Effector CD8-positive, alpha-beta T cell (primary cell): ENCODE measurements at regions not wholly inside any gene's neighbourhood (a gene's known extent, or its start where the extent isn't known, plus 50 kb on each side); places are given as distances from the start of the nearest gene placed in this dataset.

Experiments used
- DNase-seq: peaks from one replicate; lab custom pipeline; 2025; lab: John Stamatoyannopoulos, UW

GRCh38 chr3:66692042-66692765 lies 191.4 kb upstream of the LRIG1 start:
- DNase-seq: no peak

- DNase-seq: no peak
These were observed 191.9 kb upstream of the LRIG1 start for GRCh38 chr3:66692766-66693150.

- no peak for DNase-seq
These were observed 192.7 kb upstream of the LRIG1 start for GRCh38 chr3:66693461-66694031.

GRCh38 chr3:66702126-66702525 lies 201.3 kb upstream of the LRIG1 start:
- DNase-seq: no peak

- DNase-seq: no peak
These were observed 202.7 kb upstream of the LRIG1 start for GRCh38 chr3:66703501-66703900.

GRCh38 chr3:66705076-66705475 lies 204.3 kb upstream of the LRIG1 start:
- no peak for DNase-seq

- no peak for DNase-seq
These were observed 206.1 kb upstream of the LRIG1 start for GRCh38 chr3:66706890-66707289.

- DNase-seq: no peak
These were observed 208.7 kb upstream of the LRIG1 start for GRCh38 chr3:66709532-66709931.

- DNase-seq: no peak
These were observed 211.4 kb upstream of the LRIG1 start for GRCh38 chr3:66712210-66712609.

- DNase-seq: no peak
These were observed 213.1 kb upstream of the LRIG1 start for GRCh38 chr3:66713921-66714320.

- no peak for DNase-seq
These were observed 215.0 kb upstream of the LRIG1 start for GRCh38 chr3:66715806-66716205.

GRCh38 chr3:66717806-66718205 lies 217.0 kb upstream of the LRIG1 start:
- no peak for DNase-seq

GRCh38 chr3:66719796-66720356 lies 219.1 kb upstream of the LRIG1 start:
- DNase-seq: no peak

- no peak for DNase-seq
These were observed 219.7 kb upstream of the LRIG1 start for GRCh38 chr3:66720508-66720907.

- no peak for DNase-seq
These were observed 221.9 kb upstream of the LRIG1 start for GRCh38 chr3:66722675-66723074.

- no peak for DNase-seq
These were observed 222.4 kb upstream of the LRIG1 start for GRCh38 chr3:66723231-66723630.

GRCh38 chr3:66729687-66730393 lies 229.0 kb upstream of the LRIG1 start:
- DNase-seq: no peak

GRCh38 chr3:66738625-66739365 lies 238.0 kb upstream of the LRIG1 start:
- DNase-seq: no peak

- DNase-seq: no peak
These were observed 239.4 kb upstream of the LRIG1 start for GRCh38 chr3:66740260-66740659.

- DNase-seq: no peak
These were observed 243.7 kb upstream of the LRIG1 start for GRCh38 chr3:66744521-66744920.

- DNase-seq: no peak
These were observed 244.2 kb upstream of the LRIG1 start for GRCh38 chr3:66744986-66745385.

- no peak for DNase-seq
These were observed 246.4 kb upstream of the LRIG1 start for GRCh38 chr3:66747261-66747660.
